Thyroid gland (tissue), 4 donors: ENCODE measurements at regions not wholly inside any gene's neighbourhood (a gene's known extent, or its start where the extent isn't known, plus 50 kb on each side); places are given as distances from the start of the nearest gene placed in this dataset.

Experiments used
- DNase-seq, 2 donors: peaks; one replicate each; pipeline ENCODE4 v3.0.0-alpha.2; 2019
- H3K27ac ChIP-seq, 3 donors: fragments of 200-600 bp; sonication (generic); 1 replicate in 2 of 3; 2 replicates in 1 of 3; pipeline ENCODE4 v1.5.1; 2016 to 2019; ENCODE audit warnings: mild to moderate bottlenecking in 1 of 3, moderate library complexity in 1 of 3
- H3K27me3 ChIP-seq: fragments of 200-600 bp; sonication (generic); one replicate; pipeline ENCODE4 v1.5.1; 2019
- H3K36me3 ChIP-seq, 2 donors: fragments of 200-600 bp; sonication (generic); one replicate each; pipeline ENCODE4 v1.5.1; 2016 to 2019
- H3K4me1 ChIP-seq, 2 donors: fragments of 200-600 bp; sonication (generic); one replicate each; pipeline ENCODE4 v1.5.1; 2017 to 2019
- H3K4me3 ChIP-seq, 3 donors: fragments of 200-600 bp; sonication (generic); replicated peaks in 1 of 3; 1 replicate in 2 of 3; 2 replicates in 1 of 3; pipeline ENCODE4 v1.5.1; 2016; ENCODE audit warnings: mild to moderate bottlenecking in 1 of 3
- H3K9me3 ChIP-seq: fragments of 200-600 bp; sonication (generic); one replicate; pipeline ENCODE4 v1.5.1; 2017
- CTCF ChIP-seq, 6 experiments: fragments of 200-600 bp in 3 of 6; fragments of 450-650 bp in 3 of 6; sonication (generic) in 3 of 6; IDR thresholded peaks; one replicate each; pipeline ENCODE4 v1.5.1; 2016 to 2019; ENCODE audit warnings: antibody characterized with exemption in 6 of 6, mild to moderate bottlenecking in 2 of 6, inconsistent platforms in 1 of 6, moderate library complexity in 1 of 6
- POLR2A ChIP-seq, 2 donors: fragments of 450-650 bp; IDR thresholded peaks; one replicate each; pipeline ENCODE4 v1.6.1; 2017; ENCODE audit warnings: antibody characterized with exemption in 2 of 2, mild to moderate bottlenecking in 2 of 2, moderate library complexity in 1 of 2
- WGBS, 2 donors: methylation state at CpG; one replicate each; pipeline ENCODE4 v1.1.5; 2017; 5-methylcytosine and 5-hydroxymethylcytosine counted together
- intact Hi-C: fragments of 100-400 bp; cut with DNase I; formaldehyde crosslinking; loops from one replicate; pipeline ENCODE4 v1.15.1; 2023

- no peaks in the 10 kb centered on the region for H3K4me1 ChIP-seq
- TF ChIP-seq POLR2A (IDR thresholded peaks at IDR 0.05), result no peak
- TF ChIP-seq CTCF (IDR thresholded peaks at IDR 0.05), result no peak
- intact Hi-C loops, result no loop called here
- 67 to 68% methylated on average over 3 of the region's 3 CpGs for WGBS, 2 donors
- H3K9me3 ChIP-seq, result no peaks in the 10 kb centered on the region
- no peak overlapping the region for H3K4me3 ChIP-seq
- DNase-seq, result no peak
- H3K36me3 ChIP-seq, result no peaks in the 10 kb centered on the region
- H3K27ac ChIP-seq, result no peak overlapping the region
- H3K27me3 ChIP-seq, result no peaks in the 10 kb centered on the region
Observed at GRCh38 chr12:41762691-41763090, 382.0 kb downstream of the GXYLT1 start.

- WGBS, 2 donors, result 64 to 67% methylated on average over 3 of the region's 3 CpGs
- Histone ChIP-seq H3K4me1 (no peaks in the 10 kb centered on the region), H3K9me3 (no peaks in the 10 kb centered on the region), H3K27me3 (no peaks in the 10 kb centered on the region), H3K27ac (no peak overlapping the region), H3K4me3 (no peak overlapping the region), H3K36me3 (no peaks in the 10 kb centered on the region)
- TF ChIP-seq POLR2A (IDR thresholded peaks at IDR 0.05) (no peak), CTCF (IDR thresholded peaks at IDR 0.05) (no peak)
- no peak for DNase-seq
- intact Hi-C loops, result no loop called here
Observed at GRCh38 chr12:41745593-41745992, 399.1 kb downstream of the GXYLT1 start.

- 68 to 71% methylated on average over 4 of the region's 4 CpGs for WGBS, 2 donors
- no peaks in the 10 kb centered on the region for H3K9me3 ChIP-seq
- TF ChIP-seq CTCF (IDR thresholded peaks at IDR 0.05), result no peak
- no peak for TF ChIP-seq POLR2A (IDR thresholded peaks at IDR 0.05)
- intact Hi-C loops, result no loop called here
- H3K4me1 ChIP-seq, result no peaks in the 10 kb centered on the region
- no peak overlapping the region for H3K27ac ChIP-seq
- no peak overlapping the region for H3K4me3 ChIP-seq
- no peaks in the 10 kb centered on the region for H3K36me3 ChIP-seq
- no peak for DNase-seq
- no peaks in the 10 kb centered on the region for H3K27me3 ChIP-seq
Observed at GRCh38 chr12:41743835-41744234, 400.8 kb downstream of the GXYLT1 start.

GRCh38 chr12:41739066-41739465 lies 405.6 kb downstream of the GXYLT1 start:
- no peak overlapping the region for H3K4me3 ChIP-seq
- WGBS, 2 donors, result 90 to 91% methylated on average over 3 of the region's 3 CpGs
- no peaks in the 10 kb centered on the region for H3K27me3 ChIP-seq
- no peaks in the 10 kb centered on the region for H3K36me3 ChIP-seq
- TF ChIP-seq POLR2A (IDR thresholded peaks at IDR 0.05) (no peak), CTCF (IDR thresholded peaks at IDR 0.05) (no peak)
- DNase-seq, result no peak
- H3K9me3 ChIP-seq, result no peaks in the 10 kb centered on the region
- intact Hi-C loops, result no loop called here
- no peak overlapping the region for H3K27ac ChIP-seq
- no peaks in the 10 kb centered on the region for H3K4me1 ChIP-seq

GRCh38 chr12:41737423-41737822 lies 407.3 kb downstream of the GXYLT1 start:
- intact Hi-C loops, result no loop called here
- Histone ChIP-seq H3K9me3 (no peaks in the 10 kb centered on the region), H3K4me1 (no peaks in the 10 kb centered on the region), H3K36me3 (no peaks in the 10 kb centered on the region), H3K4me3 (no peak overlapping the region), H3K27me3 (no peaks in the 10 kb centered on the region), H3K27ac (no peak overlapping the region)
- no peak for DNase-seq
- TF ChIP-seq CTCF (IDR thresholded peaks at IDR 0.05), result no peak
- no peak for TF ChIP-seq POLR2A (IDR thresholded peaks at IDR 0.05)
- WGBS, 2 donors, result 81 to 85% methylated on average over 3 of the region's 3 CpGs
